Activated CD4-positive, alpha-beta T cell treated with anti-CD3 and anti-CD28 coated beads, Interleukin-2, amount 50 U/mL, for 4 hours (primary cell): ENCODE measurements at regions not wholly inside any gene's neighbourhood (a gene's known extent, or its start where the extent isn't known, plus 50 kb on each side); places are given as distances from the start of the nearest gene placed in this dataset.

Experiments
- DNase-seq, 2 experiments: peaks; one replicate each; pipeline ENCODE4 v3.0.0-alpha.2; 2020

GRCh38 chr16:47753659-47754058 lies 292.5 kb downstream of the PHKB start:
- DNase-seq, result no peak
